ENCODE measurements at regions not wholly inside any gene's neighbourhood (a gene's known extent, or its start where the extent isn't known, plus 50 kb on each side); places are given as distances from the start of the nearest gene placed in this dataset.

- TF ChIP-seq YY1 (IDR thresholded peaks at IDR 0.05; ENCODE audit: extremely low read depth, insufficient replicate concordance, low read depth, low read length) = no peak
- TF ChIP-seq FOSL1 (IDR thresholded peaks at IDR 0.05; ENCODE audit: low read depth) = no peak
- no peak for TF ChIP-seq RAD21 (IDR thresholded peaks at IDR 0.05; ENCODE audit: low read depth)
- TF ChIP-seq ZNF274 (IDR thresholded peaks at IDR 0.05; ENCODE audit: low read depth, low read length) = no peak
- TF ChIP-seq EZH2phosphoT487 (IDR thresholded peaks at IDR 0.05; ENCODE audit: borderline replicate concordance) = no peak
- no peak for TF ChIP-seq JUND (IDR thresholded peaks at IDR 0.05)
Observed at GRCh38 chr7:41771717-41772116, 68.8 kb upstream of the INHBA start (continued).

- no peak overlapping the region for H3K4me3 ChIP-seq (replicated peaks in 1 of 2; ENCODE audit: low read depth in 1 of 2, low read length in 2 of 2)
- ChIA-PET POLR2A (no interaction called here), CTCF (no interaction called here), RAD21 (ENCODE audit: low non-redundant PET in 1 of 2, low total read pairs in 2 of 2, uncharacterized antibody in 2 of 2, unreplicated experiment in 2 of 2) (no interaction called here)
- DNase-seq (ENCODE audit: low read depth, low spot score) (no peak), ATAC-seq (no peak)
- H3K27ac ChIP-seq (ENCODE audit: low read depth, low read length) = no peak overlapping the region
- no peaks in the 10 kb centered on the region for H3K9me3 ChIP-seq (ENCODE audit: control insufficient read depth in 1 of 2, insufficient read depth in 1 of 2, low read depth in 1 of 2, low read length in 2 of 2)
- intact Hi-C loops (cut with micrococcal nuclease) = no loop called here
- BruUV-seq (replicated peaks) = no TSS peak
- H3K27me3 ChIP-seq (ENCODE audit: insufficient read depth, low read length) = no peaks in the 10 kb centered on the region
- H3K9ac ChIP-seq (ENCODE audit: low read length) = no peak overlapping the region
- TF ChIP-seq, protein P1, sequence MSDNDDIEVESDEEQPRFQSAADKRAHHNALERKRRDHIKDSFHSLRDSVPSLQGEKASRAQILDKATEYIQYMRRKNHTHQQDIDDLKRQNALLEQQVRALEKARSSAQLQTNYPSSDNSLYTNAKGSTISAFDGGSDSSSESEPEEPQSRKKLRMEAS (IDR thresholded peaks at IDR 0.05) = no peak
- TF ChIP-seq, protein P2, sequence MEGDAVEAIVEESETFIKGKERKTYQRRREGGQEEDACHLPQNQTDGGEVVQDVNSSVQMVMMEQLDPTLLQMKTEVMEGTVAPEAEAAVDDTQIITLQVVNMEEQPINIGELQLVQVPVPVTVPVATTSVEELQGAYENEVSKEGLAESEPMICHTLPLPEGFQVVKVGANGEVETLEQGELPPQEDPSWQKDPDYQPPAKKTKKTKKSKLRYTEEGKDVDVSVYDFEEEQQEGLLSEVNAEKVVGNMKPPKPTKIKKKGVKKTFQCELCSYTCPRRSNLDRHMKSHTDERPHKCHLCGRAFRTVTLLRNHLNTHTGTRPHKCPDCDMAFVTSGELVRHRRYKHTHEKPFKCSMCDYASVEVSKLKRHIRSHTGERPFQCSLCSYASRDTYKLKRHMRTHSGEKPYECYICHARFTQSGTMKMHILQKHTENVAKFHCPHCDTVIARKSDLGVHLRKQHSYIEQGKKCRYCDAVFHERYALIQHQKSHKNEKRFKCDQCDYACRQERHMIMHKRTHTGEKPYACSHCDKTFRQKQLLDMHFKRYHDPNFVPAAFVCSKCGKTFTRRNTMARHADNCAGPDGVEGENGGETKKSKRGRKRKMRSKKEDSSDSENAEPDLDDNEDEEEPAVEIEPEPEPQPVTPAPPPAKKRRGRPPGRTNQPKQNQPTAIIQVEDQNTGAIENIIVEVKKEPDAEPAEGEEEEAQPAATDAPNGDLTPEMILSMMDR (IDR thresholded peaks at IDR 0.05 in 2 of 3, conservative IDR thresholded peaks at IDR 0.05 in 1 of 3; ENCODE audit: borderline replicate concordance in 1 of 3, insufficient read depth in 1 of 3, low read depth in 2 of 3, low read length in 2 of 3) = no peak
- TF ChIP-seq SP1 (IDR thresholded peaks at IDR 0.05; ENCODE audit: low read depth) = no peak
- no peak for TF ChIP-seq ATF3 (IDR thresholded peaks at IDR 0.05)
- TF ChIP-seq YY1 (IDR thresholded peaks at IDR 0.05; ENCODE audit: extremely low read depth, insufficient replicate concordance, low read depth, low read length) = no peak
- no peak for TF ChIP-seq CBX3 (IDR thresholded peaks at IDR 0.05; ENCODE audit: low read depth)
- TF ChIP-seq ZFX (IDR thresholded peaks at IDR 0.05) = no peak
- TF ChIP-seq EGR1 (IDR thresholded peaks at IDR 0.05; ENCODE audit: low read depth) = no peak
- H3K9me2 ChIP-seq (ENCODE audit: insufficient read depth) = no peaks in the 10 kb centered on the region
- H3K36me3 ChIP-seq (ENCODE audit: control insufficient read depth in 1 of 2, insufficient read depth in 2 of 2, low read length in 2 of 2) = no peaks in the 10 kb centered on the region
- H3K4me2 ChIP-seq (ENCODE audit: low read length) = no peak overlapping the region
- H2AFZ ChIP-seq (ENCODE audit: low read depth, low read length, poor library complexity, severe bottlenecking) = no peak overlapping the region
- no peaks in the 10 kb centered on the region for H4K20me1 ChIP-seq (ENCODE audit: insufficient read depth)
- no peaks in the 10 kb centered on the region for H3K79me2 ChIP-seq (ENCODE audit: insufficient read depth, low read length)
- H3K4me1 ChIP-seq (ENCODE audit: control insufficient read depth in 1 of 2, insufficient read depth in 2 of 2, low read length in 2 of 2) = no peaks in the 10 kb centered on the region
Observed at GRCh38 chr7:41769162-41769561, 66.3 kb upstream of the INHBA start.
